SK-N-SH (cell line): ENCODE measurements at regions not wholly inside any gene's neighbourhood (a gene's known extent, or its start where the extent isn't known, plus 50 kb on each side); places are given as distances from the start of the nearest gene placed in this dataset.

Experiments used
- CTCF ChIA-PET: fragments of 300-600, 350-600 bp; formaldehyde crosslinking; extraction: SDS; loops from one replicate; lab custom pipeline; 2021; lab: Yijun Ruan, JAX
- POLR2A ChIA-PET: fragments of 350-600 bp; sonication (Branson Sonifier 250); formaldehyde crosslinking; extraction: SDS; loops from one replicate; lab custom pipeline; 2020; ENCODE audit warnings: antibody characterized with exemption, inconsistent platforms; lab: Yijun Ruan, JAX
- DNase-seq: peaks from one replicate; pipeline ENCODE4 v3.0.0; 2012
- H2AFZ ChIP-seq: fragments of 200-600 bp; sonication (generic); 2 replicates; pipeline ENCODE4 v1.8.1; 2016; ENCODE audit warnings: antibody characterized with exemption, mild to moderate bottlenecking, low read depth
- H3F3A ChIP-seq: fragments of 200-600 bp; sonication (generic); replicated peaks from 2 replicates; pipeline ENCODE3; 2016; ENCODE audit warnings: antibody characterized with exemption, mild to moderate bottlenecking; ENCODE audit not compliant: insufficient read depth
- H3K27ac ChIP-seq, 2 experiments: fragments of 200-500 bp in 1 of 2; fragments of 200-600 bp in 1 of 2; sonication (Bioruptor generic) in 1 of 2; sonication (generic), shearing (Covaris generic) in 1 of 2; 2 replicates each; pipeline versions ENCODE4 v1.5.1 to v1.6.1; 2014 to 2016; ENCODE audit warnings: low read depth in 2 of 2, inconsistent platforms in 1 of 2, low read length in 1 of 2, mild to moderate bottlenecking in 1 of 2, mixed read lengths in 1 of 2
- H3K27me3 ChIP-seq: fragments of 200-600 bp; sonication (generic), shearing (Covaris generic); 2 replicates; pipeline ENCODE4 v1.6.1; 2016; ENCODE audit warnings: mixed run types; ENCODE audit not compliant: insufficient read depth
- H3K36me3 ChIP-seq, 2 experiments: fragments of 200-500 bp in 1 of 2; fragments of 200-600 bp in 1 of 2; sonication (Bioruptor generic) in 1 of 2; sonication (generic) in 1 of 2; replicated peaks in 1 of 2; 2 replicates each; pipeline versions ENCODE3 to v1.5.1; 2014 to 2016; ENCODE audit warnings: low read length in 1 of 2, mild to moderate bottlenecking in 1 of 2; ENCODE audit not compliant: insufficient read depth in 2 of 2, control insufficient read depth in 1 of 2
- H3K4me1 ChIP-seq, 2 experiments: fragments of 200-500 bp in 1 of 2; fragments of 200-600 bp in 1 of 2; sonication (Bioruptor generic) in 1 of 2; sonication (generic), shearing (Covaris generic) in 1 of 2; 2 replicates each; pipeline versions ENCODE4 v1.5.1 to v1.6.1; 2014 to 2016; ENCODE audit warnings: low read depth in 1 of 2, low read length in 1 of 2, mixed run types in 1 of 2; ENCODE audit not compliant: insufficient read depth in 2 of 2, control insufficient read depth in 1 of 2
- H3K4me2 ChIP-seq: fragments of 200-600 bp; sonication (generic), shearing (Covaris generic); 2 replicates; pipeline ENCODE4 v1.6.1; 2017; ENCODE audit warnings: mixed run types
- H3K4me3 ChIP-seq, 2 experiments: fragments of 200-500 bp in 1 of 2; fragments of 200-600 bp in 1 of 2; sonication (Bioruptor generic) in 1 of 2; sonication (generic), shearing (Covaris generic) in 1 of 2; 2 replicates each; pipeline versions ENCODE4 v1.5.1 to v1.8.1; 2014 to 2016; ENCODE audit warnings: low read depth in 2 of 2, inconsistent platforms in 1 of 2, low read length in 1 of 2, mild to moderate bottlenecking in 1 of 2, mixed read lengths in 1 of 2, moderate library complexity in 1 of 2
- H3K79me2 ChIP-seq: fragments of 200-600 bp; sonication (generic); 2 replicates; pipeline ENCODE4 v1.8.1; 2017; ENCODE audit warnings: mild to moderate bottlenecking; ENCODE audit not compliant: insufficient read depth
- H3K9ac ChIP-seq: fragments of 200-600 bp; sonication (generic); 2 replicates; pipeline ENCODE4 v1.6.1; 2017; ENCODE audit warnings: mixed run types
- H3K9me2 ChIP-seq: fragments of 200-600 bp; sonication (generic); 2 replicates; pipeline ENCODE4 v1.6.1; 2017; ENCODE audit warnings: mixed run types
- H3K9me3 ChIP-seq: fragments of 200-600 bp; sonication (generic); 2 replicates; pipeline ENCODE4 v1.6.1; 2017; ENCODE audit warnings: mixed run types, mild to moderate bottlenecking, moderate library complexity
- H4K20me1 ChIP-seq: fragments of 200-600 bp; sonication (generic); 2 replicates; pipeline ENCODE4 v1.6.1; 2017; ENCODE audit warnings: mild to moderate bottlenecking, mixed run types; ENCODE audit not compliant: insufficient read depth
- CHD2 ChIP-seq: fragments of 150-350 bp; IDR thresholded peaks from 2 replicates; pipeline ENCODE4 v1.6.1; 2018; ENCODE audit warnings: low read length; ENCODE audit not compliant: partially characterized antibody
- CTCF ChIP-seq: fragments of 200-600 bp; sonication (generic); IDR thresholded peaks from 2 replicates; pipeline ENCODE4 v1.6.1; 2017; ENCODE audit warnings: antibody characterized with exemption, mild to moderate bottlenecking, moderate library complexity
- EP300 ChIP-seq, 2 experiments: IDR thresholded peaks; 2 replicates each; pipeline versions ENCODE4 v1.4.0 to v1.6.1; 2012; ENCODE audit warnings: borderline replicate concordance in 1 of 2, low read depth in 1 of 2, low read length in 1 of 2
- EZH2phosphoT487 ChIP-seq: fragments of 200-600 bp; sonication (generic); IDR thresholded peaks from 2 replicates; pipeline ENCODE4 v1.6.1; 2017; ENCODE audit warnings: low read depth, mixed run types, mild to moderate bottlenecking, antibody characterized with exemption, moderate library complexity, borderline replicate concordance
- FOSL2 ChIP-seq: IDR thresholded peaks from 2 replicates; pipeline ENCODE4 v1.4.0; 2012; ENCODE audit warnings: low read depth, mild to moderate bottlenecking, moderate library complexity, borderline replicate concordance
- GATA2 ChIP-seq: sonication (generic); formaldehyde crosslinking; IDR thresholded peaks from 2 replicates; pipeline ENCODE4 v1.5.0; 2020; ENCODE audit warnings: mild to moderate bottlenecking, missing genetic modification reagents
- IRF3 ChIP-seq: fragments of 150-350 bp; IDR thresholded peaks from 2 replicates; pipeline ENCODE4 v1.6.1; 2016; ENCODE audit warnings: mild to moderate bottlenecking, low read depth, low read length
- MEF2A ChIP-seq: IDR thresholded peaks from 2 replicates; pipeline ENCODE4 v1.4.0; 2012; ENCODE audit warnings: low read depth, borderline replicate concordance
- NRF1 ChIP-seq: IDR thresholded peaks from 2 replicates; pipeline ENCODE4 v1.6.1; 2012; ENCODE audit warnings: low read depth, mild to moderate bottlenecking, low read length
- RCOR1 ChIP-seq: fragments of 150-350 bp; IDR thresholded peaks from 2 replicates; pipeline ENCODE4 v1.6.1; 2017; ENCODE audit warnings: antibody characterized with exemption, low read length
- REST ChIP-seq: IDR thresholded peaks from 2 replicates; pipeline ENCODE4 v1.6.1; 2012; ENCODE audit warnings: mild to moderate bottlenecking, low read depth, low read length, moderate library complexity
- RXRA ChIP-seq: IDR thresholded peaks from 2 replicates; pipeline ENCODE4 v1.4.0; 2012; ENCODE audit warnings: low read depth, mild to moderate bottlenecking, borderline replicate concordance
- SMC3 ChIP-seq: IDR thresholded peaks from 2 replicates; pipeline ENCODE4 v1.6.1; 2012; ENCODE audit warnings: low read depth, low read length, improper control_type of control experiment
- TAF1 ChIP-seq: IDR thresholded peaks from 2 replicates; pipeline ENCODE4 v1.6.1; 2012; ENCODE audit warnings: low read depth, mild to moderate bottlenecking, low read length, moderate library complexity, borderline replicate concordance
- USF1 ChIP-seq: IDR thresholded peaks from 2 replicates; pipeline ENCODE4 v1.4.0; 2012; ENCODE audit warnings: low read depth, borderline replicate concordance
- USF2 ChIP-seq: fragments of 150-350 bp; IDR thresholded peaks from 2 replicates; pipeline ENCODE4 v1.6.1; 2017; ENCODE audit warnings: antibody characterized with exemption, low read length, low read depth, borderline replicate concordance
- WGBS: methylation state at CpG from one replicate; pipeline ENCODE4 v1.1.6; 2017; ENCODE audit warnings: low lambda C conversion rate; 5-methylcytosine and 5-hydroxymethylcytosine counted together

GRCh38 chr12:94055528-94055927, 92.8 kb upstream of the PLXNC1 start:
- Histone ChIP-seq H3K9me3 (no peaks in the 10 kb centered on the region), H3K4me1 (no peaks in the 10 kb centered on the region), H3F3A (no peaks in the 10 kb centered on the region), H3K27me3 (no peaks in the 10 kb centered on the region), H4K20me1 (no peaks in the 10 kb centered on the region), H3K9me2 (no peaks in the 10 kb centered on the region), H3K27ac (no peak overlapping the region), H3K36me3 (no peaks in the 10 kb centered on the region), H3K9ac (no peak overlapping the region), H3K4me3 (no peak overlapping the region), H3K79me2 (no peaks in the 10 kb centered on the region), H2AFZ (no peak overlapping the region), H3K4me2 (no peak overlapping the region)
- ChIA-PET CTCF (interaction anchor here (0.9 kb wide), 1 partner anchor 161 kb away, joined by 3 read pairs; no protein-coding TSS in a partner anchor), POLR2A (no interaction called here)
- no peak for TF ChIP-seq RCOR1
- TF ChIP-seq MEF2A, result no peak
- no peak for TF ChIP-seq EZH2phosphoT487
- TF ChIP-seq CTCF, result no peak
- no peak for TF ChIP-seq NRF1
- no peak for TF ChIP-seq USF2
- no peak for TF ChIP-seq REST
- TF ChIP-seq CHD2, result no peak
- TF ChIP-seq TAF1, result no peak
- no peak for TF ChIP-seq FOSL2
- TF ChIP-seq GATA2 (CRISPR knock-in tag), result no peak
- no peak for TF ChIP-seq RXRA
- no peak for TF ChIP-seq USF1
- TF ChIP-seq IRF3, result no peak
- no peak for TF ChIP-seq EP300 (IDR thresholded peaks at IDR 0.05; ENCODE audit: borderline replicate concordance in 1 of 2, low read depth in 1 of 2, low read length in 1 of 2)
- TF ChIP-seq SMC3, result no peak
- WGBS, result 47% methylated on average over 3 of the region's 3 CpGs
- no peak for DNase-seq
